GM19099 (cell line): ENCODE measurements at regions not wholly inside any gene's neighbourhood (a gene's known extent, or its start where the extent isn't known, plus 50 kb on each side); places are given as distances from the start of the nearest gene placed in this dataset.

Experiments used
- POLR2A ChIP-seq: IDR thresholded peaks from 3 replicates; pipeline ENCODE4 v1.6.1; 2011; ENCODE audit warnings: low read depth; ENCODE audit not compliant: insufficient read length; ENCODE audit errors: extremely low read depth

GRCh38 chr10:83657487-83657886 is 481.8 kb upstream of the GHITM start:
- TF ChIP-seq POLR2A = no peak

- no peak for TF ChIP-seq POLR2A
These were observed 475.4 kb upstream of the GHITM start for GRCh38 chr10:83663918-83664317.

GRCh38 chr10:83666762-83667161 is 472.5 kb upstream of the GHITM start:
- no peak for TF ChIP-seq POLR2A

GRCh38 chr10:83667594-83667993 is 471.7 kb upstream of the GHITM start:
- no peak for TF ChIP-seq POLR2A

GRCh38 chr10:83673316-83673715 is 466.0 kb upstream of the GHITM start:
- no peak for TF ChIP-seq POLR2A

- no peak for TF ChIP-seq POLR2A
These were observed 461.5 kb upstream of the GHITM start for GRCh38 chr10:83677795-83678194.

GRCh38 chr10:83678850-83679249 is 460.5 kb upstream of the GHITM start:
- no peak for TF ChIP-seq POLR2A

GRCh38 chr10:83680470-83680891 is 458.8 kb upstream of the GHITM start:
- TF ChIP-seq POLR2A = peak; percentile 26

- TF ChIP-seq POLR2A = no peak
These were observed 456.9 kb upstream of the GHITM start for GRCh38 chr10:83682414-83682813.

GRCh38 chr10:83685458-83685857 is 453.9 kb upstream of the GHITM start:
- no peak for TF ChIP-seq POLR2A

GRCh38 chr10:83691791-83692596 is 447.3 kb upstream of the GHITM start:
- TF ChIP-seq POLR2A = no peak

- TF ChIP-seq POLR2A = no peak
These were observed 440.4 kb upstream of the GHITM start for GRCh38 chr10:83698899-83699298.

- TF ChIP-seq POLR2A = no peak
These were observed 437.5 kb upstream of the GHITM start for GRCh38 chr10:83701799-83702198.

GRCh38 chr10:83702731-83703130 is 436.6 kb upstream of the GHITM start:
- TF ChIP-seq POLR2A = no peak

- no peak for TF ChIP-seq POLR2A
These were observed 433.2 kb upstream of the GHITM start for GRCh38 chr10:83706120-83706519.

GRCh38 chr10:83706952-83707582 is 432.2 kb upstream of the GHITM start:
- TF ChIP-seq POLR2A = no peak
